Small intestine (tissue), 7 donors: ENCODE measurements at regions not wholly inside any gene's neighbourhood (a gene's known extent, or its start where the extent isn't known, plus 50 kb on each side); places are given as distances from the start of the nearest gene placed in this dataset.

Experiments
- DNase-seq, 2 donors: peaks; one replicate each; pipeline versions ENCODE4 v3.0.0 to v3.0.0-alpha.2; 2013
- FAIRE-seq: peaks from 2 replicates; lab custom pipeline; 2012; peaks lifted over from hg19 to GRCh38; lab: Jason Lieb, UNC
- H3K27ac ChIP-seq, 3 donors: one replicate each; pipeline ENCODE4 v1.5.1; 2013; ENCODE audit warnings: low read length in 2 of 3, mild to moderate bottlenecking in 2 of 3, control low read depth in 1 of 3, inconsistent platforms in 1 of 3, low read depth in 1 of 3, moderate library complexity in 1 of 3
- H3K27me3 ChIP-seq, 3 donors: one replicate each; pipeline ENCODE4 v1.6.1; 2013; ENCODE audit warnings: low read length in 3 of 3, inconsistent platforms in 1 of 3; ENCODE audit not compliant: control insufficient read depth in 3 of 3, insufficient read depth in 3 of 3
- H3K36me3 ChIP-seq, 3 donors: one replicate each; pipeline ENCODE4 v1.6.1; 2013; ENCODE audit warnings: low read length in 3 of 3, inconsistent platforms in 1 of 3, low read depth in 1 of 3, mild to moderate bottlenecking in 1 of 3, moderate library complexity in 1 of 3; ENCODE audit not compliant: control insufficient read depth in 3 of 3, insufficient read depth in 2 of 3
- H3K4me1 ChIP-seq, 3 donors: one replicate each; pipeline ENCODE4 v1.6.1; 2013; ENCODE audit warnings: low read length in 2 of 3, inconsistent platforms in 1 of 3, low read depth in 1 of 3, mild to moderate bottlenecking in 1 of 3, moderate library complexity in 1 of 3; ENCODE audit not compliant: control insufficient read depth in 3 of 3, insufficient read depth in 2 of 3
- H3K4me3 ChIP-seq, 3 donors: one replicate each; pipeline ENCODE4 v1.5.1; 2013; ENCODE audit warnings: low read length in 3 of 3, control low read depth in 1 of 3, inconsistent platforms in 1 of 3, low read depth in 1 of 3, mild to moderate bottlenecking in 1 of 3, moderate library complexity in 1 of 3
- H3K9me3 ChIP-seq, 2 donors: one replicate each; pipeline ENCODE4 v1.6.1; 2013; ENCODE audit warnings: low read depth in 1 of 2, low read length in 1 of 2; ENCODE audit not compliant: control insufficient read depth in 2 of 2, insufficient read depth in 1 of 2
- WGBS, 3 donors: extraction: QIAGEN DNeasy Blood & Tissue Kit; methylation state at CpG; one replicate each; pipeline ENCODE4 v1.1.7; 2013; 5-methylcytosine and 5-hydroxymethylcytosine counted together
- donor health status: healthy with polysubstance abuse.
- donor health status: control.
- donor health status: control.
- donor health status: Bipolar disorder and iron deficiency.
- donor health status: healthy.

GRCh38 chr22:49271369-49271727 is 556.3 kb downstream of the BRD1 start:
- FAIRE-seq, result no peak
- no peaks in the 10 kb centered on the region for H3K36me3 ChIP-seq
- no peak for DNase-seq
- no peak overlapping the region for H3K4me3 ChIP-seq
- H3K27ac ChIP-seq, result no peak overlapping the region
- no peaks in the 10 kb centered on the region for H3K4me1 ChIP-seq
- H3K27me3 ChIP-seq, result peaks cover 0 to 10% (median 6%) of the 10 kb centered on the region in 3 donors
- H3K9me3 ChIP-seq, result no peaks in the 10 kb centered on the region

- Histone ChIP-seq H3K27ac (no peak overlapping the region), H3K9me3 (no peaks in the 10 kb centered on the region), H3K27me3 (peaks cover 0 to 10% (median 6%) of the 10 kb centered on the region in 3 donors), H3K4me1 (no peaks in the 10 kb centered on the region), H3K4me3 (no peak overlapping the region), H3K36me3 (no peaks in the 10 kb centered on the region)
- FAIRE-seq (no peak), DNase-seq (no peak)
- 88 to 89% (median 89%) methylated on average over 17 of the region's 17 CpGs for WGBS, 3 donors
Measured at GRCh38 chr22:49270595-49271368, 556.9 kb downstream of the BRD1 start.

GRCh38 chr22:49269928-49270327 is 557.7 kb downstream of the BRD1 start:
- no peak for DNase-seq
- WGBS, 3 donors, result 10 to 12% (median 11%) methylated on average over 8 to 11 of the region's 11 CpGs
- H3K4me3 ChIP-seq, result no peak overlapping the region
- FAIRE-seq, result no peak
- H3K27ac ChIP-seq, result no peak overlapping the region
- H3K36me3 ChIP-seq, result no peaks in the 10 kb centered on the region
- no peaks in the 10 kb centered on the region for H3K4me1 ChIP-seq
- no peaks in the 10 kb centered on the region for H3K9me3 ChIP-seq
- peaks cover 0 to 10% (median 6%) of the 10 kb centered on the region in 3 donors for H3K27me3 ChIP-seq

DNA sequence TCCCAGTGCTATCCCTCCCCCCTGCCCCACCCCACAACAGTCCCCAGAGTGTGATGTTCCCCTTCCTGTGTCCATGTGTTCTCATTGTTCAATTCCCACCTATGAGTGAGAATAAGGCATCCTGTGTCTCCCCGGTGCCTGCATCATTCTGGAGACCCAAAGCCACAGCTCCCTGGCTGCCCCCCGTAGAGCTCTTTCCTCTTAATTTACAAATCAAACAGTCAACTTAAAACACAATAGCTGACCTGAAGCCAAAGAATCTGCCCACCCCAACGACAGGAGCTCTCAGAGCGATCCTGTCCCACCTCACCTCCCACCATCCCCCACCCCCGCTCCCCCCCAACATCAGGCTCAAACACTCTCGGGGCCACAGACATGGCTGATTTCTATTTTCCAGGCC is 558.3 kb downstream of the BRD1 start:
- DNase-seq (no peak), FAIRE-seq (no peak)
- WGBS, 3 donors, result 7 to 10% (median 8%) methylated on average over 6 of the region's 6 CpGs
- Histone ChIP-seq H3K9me3 (no peaks in the 10 kb centered on the region), H3K27me3 (peaks cover 0 to 10% (median 6%) of the 10 kb centered on the region in 3 donors), H3K36me3 (no peaks in the 10 kb centered on the region), H3K4me1 (no peaks in the 10 kb centered on the region), H3K4me3 (no peak overlapping the region), H3K27ac (no peak overlapping the region)

DNA sequence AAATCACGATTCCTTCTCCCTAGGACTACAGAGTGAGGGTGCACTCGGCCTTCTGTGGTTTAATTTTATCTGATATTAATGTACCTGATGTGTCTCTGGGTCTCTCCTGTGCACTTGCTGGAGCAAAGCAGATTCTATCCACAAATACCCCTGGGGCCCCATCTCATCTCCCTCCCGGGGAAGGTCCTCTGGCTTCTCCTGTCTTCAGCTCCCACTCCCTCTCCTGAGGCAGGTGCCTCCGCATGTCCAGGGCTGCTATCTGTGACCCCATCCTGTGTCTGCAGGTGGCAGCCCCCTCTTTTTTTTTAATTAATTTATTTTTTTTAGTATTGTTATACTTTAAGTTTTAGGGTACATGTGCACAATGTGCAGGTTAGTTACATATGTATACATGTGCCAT is 558.7 kb downstream of the BRD1 start:
- no peak for DNase-seq
- 44 to 49% (median 49%) methylated on average over 4 of the region's 4 CpGs for WGBS, 3 donors
- no peaks in the 10 kb centered on the region for H3K4me1 ChIP-seq
- H3K4me3 ChIP-seq, result no peak overlapping the region
- no peaks in the 10 kb centered on the region for H3K9me3 ChIP-seq
- H3K27ac ChIP-seq, result no peak overlapping the region
- peaks cover 0 to 10% (median 6%) of the 10 kb centered on the region in 3 donors for H3K27me3 ChIP-seq
- no peak for FAIRE-seq
- H3K36me3 ChIP-seq, result no peaks in the 10 kb centered on the region

DNA sequence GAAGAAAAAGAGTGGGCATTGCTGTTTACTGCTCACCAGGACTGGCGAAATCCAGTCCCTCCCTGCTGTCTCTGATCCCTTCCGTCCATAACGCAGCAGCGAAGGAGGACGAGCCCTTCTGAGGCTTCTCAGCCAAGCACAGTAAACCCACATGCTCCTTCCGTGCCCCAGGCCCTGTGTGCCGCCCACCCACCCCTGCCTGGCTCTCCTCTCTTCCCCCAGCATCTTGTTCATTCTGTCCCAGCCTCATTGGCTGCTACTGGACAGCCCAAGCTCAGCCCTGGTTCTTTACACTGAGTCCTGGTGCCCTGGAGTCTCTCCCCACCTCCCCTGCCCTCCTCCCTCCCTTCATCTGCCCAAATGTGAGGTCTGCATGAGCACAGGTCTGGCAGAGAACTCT is 559.7 kb downstream of the BRD1 start:
- H3K4me3 ChIP-seq, result no peak overlapping the region
- no peaks in the 10 kb centered on the region for H3K36me3 ChIP-seq
- no peaks in the 10 kb centered on the region for H3K4me1 ChIP-seq
- peaks cover 0 to 10% (median 6%) of the 10 kb centered on the region in 3 donors for H3K27me3 ChIP-seq
- no peak for FAIRE-seq
- no peak overlapping the region for H3K27ac ChIP-seq
- H3K9me3 ChIP-seq, result no peaks in the 10 kb centered on the region
- no peak for DNase-seq
- 39 to 64% (median 49%) methylated on average over 7 of the region's 7 CpGs for WGBS, 3 donors

GRCh38 chr22:49266561-49267519 is 560.8 kb downstream of the BRD1 start:
- 49 to 54% (median 52%) methylated on average over 52 to 53 of the region's 53 CpGs for WGBS, 3 donors
- no peak for FAIRE-seq

DNA sequence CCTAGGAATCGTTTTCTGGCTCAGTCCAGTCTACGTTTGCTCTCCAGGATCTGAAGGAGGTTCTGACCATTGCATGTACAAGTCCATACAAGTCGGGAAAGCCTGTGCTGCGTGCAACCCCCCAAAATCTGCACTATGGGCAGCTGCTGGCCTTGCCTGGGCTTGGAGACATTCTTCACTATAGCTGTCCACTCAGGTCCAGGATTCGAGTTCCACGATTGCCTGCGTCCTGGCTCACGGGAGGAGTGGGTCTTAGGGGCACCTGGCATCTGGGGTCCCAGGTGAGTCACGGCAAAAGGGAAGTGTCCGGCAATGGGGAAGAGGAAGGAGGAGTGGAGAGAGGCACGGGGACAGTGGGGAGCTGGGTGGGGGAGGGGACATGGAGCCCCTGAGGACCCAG is 563.0 kb downstream of the BRD1 start:
- no peak overlapping the region for H3K27ac ChIP-seq
- no peaks in the 10 kb centered on the region for H3K4me1 ChIP-seq
- no peaks in the 10 kb centered on the region for H3K9me3 ChIP-seq
- H3K4me3 ChIP-seq, result no peak overlapping the region
- H3K36me3 ChIP-seq, result no peaks in the 10 kb centered on the region
- 73 to 80% (median 79%) methylated on average over 11 of the region's 11 CpGs for WGBS, 3 donors
- H3K27me3 ChIP-seq, result peaks cover 0 to under 1% (median under 1%) of the 10 kb centered on the region in 3 donors
- no peak for DNase-seq
- FAIRE-seq, result no peak

More at GRCh38 chr22:49266561-49267519, 560.8 kb downstream of the BRD1 start:
- Histone ChIP-seq H3K27ac (no peak overlapping the region), H3K36me3 (no peaks in the 10 kb centered on the region), H3K4me1 (no peaks in the 10 kb centered on the region), H3K27me3 (peaks cover 0 to 10% (median 6%) of the 10 kb centered on the region in 3 donors), H3K4me3 (no peak overlapping the region), H3K9me3 (no peaks in the 10 kb centered on the region)
- no peak for DNase-seq
